ENCODE measurements at regions not wholly inside any gene's neighbourhood (a gene's known extent, or its start where the extent isn't known, plus 50 kb on each side); places are given as distances from the start of the nearest gene placed in this dataset.

GRCh38 chr15:54719325-54719724 is 477.4 kb downstream of the RSL24D1 start:
- DNase-seq = no peak

- no peak for DNase-seq
Measured at GRCh38 chr15:54707805-54708752, 488.7 kb downstream of the RSL24D1 start.

GRCh38 chr15:54687628-54688027 is 509.1 kb downstream of the RSL24D1 start:
- no peak for DNase-seq
